ENCODE measurements at regions not wholly inside any gene's neighbourhood (a gene's known extent, or its start where the extent isn't known, plus 50 kb on each side); places are given as distances from the start of the nearest gene placed in this dataset.
"Not testable (repeated sequence)": the region's sequence is repeated elsewhere in the genome, so short reads cannot be mapped to it uniquely, and the experiment has no call there.

- no peak for DNase-seq
Observed at GRCh38 chr9:82750411-82750913, 312.5 kb downstream of the RASEF start.

- DNase-seq = no peak
Observed at GRCh38 chr9:82757924-82758323, 305.0 kb downstream of the RASEF start.

DNA sequence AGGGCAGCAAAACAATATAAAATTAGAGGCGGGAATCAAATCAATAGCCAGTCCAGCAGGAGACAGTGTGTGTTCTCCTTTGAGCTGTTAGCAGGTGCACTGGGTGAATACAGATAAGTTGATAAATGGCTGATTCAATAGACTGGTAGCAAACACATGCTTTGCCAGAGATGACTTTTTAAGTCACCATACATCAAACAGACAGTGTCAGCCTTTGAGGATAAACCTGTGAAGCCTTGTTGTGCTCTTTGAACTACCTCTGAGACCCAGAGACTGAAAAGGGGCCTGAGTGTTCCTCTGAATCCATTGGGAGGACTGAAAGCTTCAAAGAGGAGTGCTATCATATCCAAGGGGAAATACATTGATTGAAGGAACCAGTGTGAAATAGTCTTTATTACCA is 301.9 kb downstream of the RASEF start:
- no peak for DNase-seq

- DNase-seq = no peak
Observed at GRCh38 chr9:82761956-82762355, 301.0 kb downstream of the RASEF start.

GRCh38 chr9:82763656-82764055 is 299.3 kb downstream of the RASEF start:
- DNase-seq = peak; percentile 4 to 61

DNA sequence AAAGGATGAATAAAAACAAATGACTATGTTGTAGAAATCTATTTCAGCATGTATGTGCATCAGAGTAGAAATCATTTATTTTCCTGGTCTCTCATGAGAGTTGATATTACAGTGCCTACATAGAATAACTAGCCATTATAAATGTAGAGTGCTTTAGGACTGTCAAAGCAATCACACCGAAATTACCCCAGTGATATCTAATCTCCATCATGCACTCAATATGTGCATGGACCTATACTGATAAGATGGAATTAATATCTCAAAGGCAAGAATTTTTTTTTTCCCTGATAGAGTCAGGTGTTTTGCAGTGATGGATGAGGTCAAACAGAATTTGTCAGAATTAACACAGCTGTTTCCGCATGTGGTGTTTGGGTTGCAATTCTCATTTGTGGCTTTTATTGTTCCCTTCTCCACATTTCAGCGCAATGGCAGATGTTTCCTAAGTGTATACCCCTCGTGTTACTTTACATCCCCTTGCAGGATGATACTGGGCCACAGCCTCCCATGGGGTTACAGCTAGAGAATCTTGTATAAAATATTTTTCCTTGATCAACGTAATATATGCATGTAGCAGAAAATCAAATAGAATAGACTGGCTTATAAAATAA is 298.8 kb downstream of the RASEF start:
- no peak for DNase-seq

DNA sequence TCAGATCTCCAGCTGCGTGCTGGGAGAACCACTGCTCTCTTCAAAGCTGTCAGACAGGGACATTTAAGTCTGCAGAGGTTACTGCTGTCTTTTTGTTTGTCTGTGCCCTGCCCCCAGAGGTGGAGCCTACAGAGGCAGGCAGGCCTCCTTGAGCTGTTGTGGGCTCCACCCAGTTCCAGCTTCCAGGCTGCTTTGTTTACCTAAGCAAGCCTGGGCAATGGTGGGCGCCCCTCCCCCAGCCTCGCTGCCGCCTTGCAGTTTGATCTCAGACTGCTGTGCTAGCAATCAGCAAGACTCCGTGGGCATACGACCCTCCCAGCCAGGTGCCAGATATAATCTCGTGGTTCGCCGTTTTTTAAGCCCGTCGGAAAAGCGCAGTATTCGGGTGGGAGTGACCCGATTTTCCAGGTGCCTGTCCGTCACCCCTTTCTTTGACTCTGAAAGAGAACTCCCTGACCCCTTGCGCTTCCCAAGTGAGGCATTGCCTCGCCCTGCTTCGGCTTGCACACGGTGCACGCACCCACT is 288.2 kb downstream of the RASEF start:
- DNase-seq = not testable (repeated sequence)

GRCh38 chr9:82776508-82776907 is 286.4 kb downstream of the RASEF start:
- no peak for DNase-seq

DNA sequence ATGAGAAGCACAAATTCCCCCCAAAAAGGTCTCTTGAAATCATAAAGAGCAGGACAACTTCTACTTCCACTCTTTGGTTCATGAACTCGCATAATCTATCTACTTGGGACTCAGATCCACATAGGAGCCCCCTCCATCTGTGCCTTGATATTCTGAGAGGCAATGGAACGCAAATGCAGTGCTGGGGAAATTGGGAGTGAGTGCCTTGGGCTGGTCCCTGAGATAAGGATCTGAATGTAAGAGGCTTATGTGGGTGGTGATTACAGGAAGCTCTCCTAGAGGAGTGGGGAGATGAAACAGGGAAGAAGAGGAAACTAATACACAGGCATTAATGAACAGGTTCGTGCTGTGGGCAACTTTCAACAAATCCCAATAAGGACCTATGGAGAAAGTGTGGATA is 285.6 kb downstream of the RASEF start:
- DNase-seq = peak in 1 of 2 experiments; percentile 17

DNA sequence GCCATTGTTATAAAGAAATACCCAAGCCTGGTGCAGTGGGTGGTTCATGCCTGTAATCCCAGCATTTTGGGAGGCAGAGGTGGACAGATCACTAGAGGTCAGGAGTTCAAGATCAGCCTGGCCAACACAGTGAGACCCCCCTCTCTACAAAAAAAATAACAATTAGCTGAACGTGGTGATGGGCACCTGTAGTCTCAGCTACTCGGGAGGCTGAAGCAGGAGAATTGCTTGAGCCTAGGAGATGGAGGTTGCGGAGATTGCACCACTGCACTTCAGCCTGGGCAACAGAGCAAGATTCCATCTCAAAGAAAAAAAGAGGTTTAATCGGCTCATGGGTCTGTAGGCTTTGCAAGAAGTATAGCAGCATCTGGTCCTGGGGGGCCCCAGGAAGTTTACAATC is 284.0 kb downstream of the RASEF start:
- DNase-seq = not testable (repeated sequence)

- DNase-seq = no peak
Observed at GRCh38 chr9:82780017-82780416, 282.9 kb downstream of the RASEF start.

GRCh38 chr9:82781921-82782392 is 281.0 kb downstream of the RASEF start:
- peak; percentile 39 to 59 for DNase-seq

DNA sequence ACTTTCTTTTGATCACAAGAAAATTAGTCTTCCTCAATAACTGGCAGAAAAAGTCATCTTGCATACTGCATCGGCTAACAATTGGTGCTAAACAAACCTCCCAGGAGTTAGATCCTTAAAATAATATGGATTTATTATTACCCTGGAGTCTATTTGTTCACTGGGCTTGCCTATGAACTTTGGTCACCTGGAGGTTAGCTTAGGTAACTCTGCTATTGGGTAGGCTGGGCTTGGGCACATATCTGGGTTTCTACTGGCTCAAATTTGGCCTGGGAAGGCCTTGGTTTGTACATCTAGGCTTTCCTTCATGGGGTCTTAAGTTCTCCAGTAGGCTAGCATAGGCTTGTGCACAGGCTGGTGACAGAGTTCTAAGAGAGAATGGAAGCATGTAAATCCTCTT is 279.9 kb downstream of the RASEF start:
- DNase-seq = no peak

GRCh38 chr9:82784589-82784988 is 278.4 kb downstream of the RASEF start:
- DNase-seq = no peak

- DNase-seq = peak in 1 of 2 experiments; percentile 73
Observed at GRCh38 chr9:82789155-82789824, 273.7 kb downstream of the RASEF start.

DNA sequence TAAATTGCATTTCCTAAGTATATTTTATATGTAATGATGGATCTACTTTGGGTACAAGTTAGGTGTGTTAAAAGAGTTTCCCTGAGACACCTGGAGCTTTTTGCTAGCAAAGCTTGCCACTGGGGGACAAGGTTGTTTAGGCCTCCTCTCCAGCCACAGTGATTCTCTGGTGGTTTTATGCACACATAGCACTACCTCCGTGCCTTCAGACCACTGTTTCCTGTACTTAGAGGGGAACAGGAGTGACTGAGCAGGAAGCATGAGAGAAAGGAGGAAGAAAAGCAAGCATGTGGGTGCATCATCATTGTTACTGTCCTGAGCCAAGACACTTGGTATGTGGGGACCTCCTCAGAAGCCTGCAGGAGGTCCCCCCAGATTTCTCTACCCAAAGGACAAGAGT is 272.1 kb downstream of the RASEF start:
- DNase-seq = no peak

- DNase-seq = peak in 1 of 2 experiments; percentile 58
Observed at GRCh38 chr9:82791692-82792091, 271.2 kb downstream of the RASEF start.

- peak; percentile 61 to 85 for DNase-seq
Observed at GRCh38 chr9:82797534-82797933, 265.4 kb downstream of the RASEF start.

DNA sequence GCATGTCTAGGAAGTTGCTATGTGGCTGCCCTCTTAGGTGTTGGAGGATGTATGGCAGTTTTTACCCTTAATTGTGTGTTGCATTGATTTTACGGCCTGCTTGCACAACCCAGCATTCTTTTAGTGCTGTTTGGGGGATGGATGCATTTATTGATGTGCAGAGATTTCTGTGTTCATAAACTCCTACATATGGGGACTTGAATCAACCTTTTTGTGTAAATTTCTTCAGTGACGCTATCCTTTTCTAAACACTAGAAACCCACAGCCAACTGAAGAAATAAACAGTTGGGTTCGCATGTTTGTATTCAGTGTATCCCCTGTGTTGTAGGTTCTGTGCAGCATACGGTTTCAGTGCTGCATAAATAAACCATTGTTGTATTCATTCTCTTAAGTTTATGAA is 263.7 kb downstream of the RASEF start:
- DNase-seq = no peak

- peak in 1 of 2 experiments; percentile 7 for DNase-seq
Observed at GRCh38 chr9:82805027-82805426, 257.9 kb downstream of the RASEF start.

DNA sequence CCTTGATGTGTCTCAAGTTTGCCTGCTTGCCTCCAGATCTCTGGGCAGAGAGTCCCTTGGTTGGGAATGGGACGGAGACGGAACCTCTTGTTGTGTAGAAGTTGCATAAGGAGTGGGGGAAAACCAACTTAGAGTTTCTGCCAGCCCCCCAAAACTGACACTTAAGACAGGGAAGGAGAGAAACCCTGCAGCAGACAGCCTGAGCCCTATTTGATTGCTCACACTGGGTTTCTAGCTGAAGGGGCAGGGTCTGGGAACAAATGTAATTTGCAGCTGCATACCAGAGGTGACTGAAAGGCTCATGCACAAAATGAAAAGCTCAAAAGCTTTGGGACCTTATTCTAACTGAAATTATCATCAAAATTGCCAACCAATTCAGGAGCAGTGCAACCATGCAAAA is 254.5 kb downstream of the RASEF start:
- no peak for DNase-seq

- no peak for DNase-seq
Observed at GRCh38 chr9:82810915-82811314, 252.0 kb downstream of the RASEF start.

DNA sequence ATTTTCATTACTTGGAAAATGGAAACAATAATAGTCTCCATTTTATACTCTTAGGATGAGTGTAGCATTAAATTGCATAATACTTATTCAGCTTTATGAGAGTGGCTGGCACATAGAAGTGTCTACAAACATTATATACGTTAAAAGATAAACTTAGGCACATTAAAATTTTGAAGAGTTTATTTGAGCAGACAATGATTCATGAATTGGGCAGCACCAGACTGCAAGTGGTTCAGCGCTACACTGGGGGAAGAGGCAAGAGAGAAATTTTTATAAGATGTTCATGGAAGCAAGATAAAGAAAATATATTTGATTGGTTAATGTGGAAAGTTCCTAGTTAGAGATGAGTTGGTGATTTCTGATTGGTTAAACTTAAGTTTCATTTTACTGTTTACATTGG is 243.7 kb downstream of the RASEF start:
- no peak for DNase-seq

GRCh38 chr9:82820186-82820585 is 242.8 kb downstream of the RASEF start:
- no peak for DNase-seq
